HFF-Myc (cell line): ENCODE measurements at regions not wholly inside any gene's neighbourhood (a gene's known extent, or its start where the extent isn't known, plus 50 kb on each side); places are given as distances from the start of the nearest gene placed in this dataset.

Experiments used
- DNase-seq: peaks from one replicate; pipeline ENCODE4 v3.0.0-alpha.2; 2011; ENCODE audit warnings: low read depth; ENCODE audit errors: extremely low read depth
- H3K4me3 ChIP-seq: replicated peaks from 2 replicates; pipeline ENCODE4 v1.5.1; 2011; ENCODE audit warnings: low read depth, mild to moderate bottlenecking, control low read depth, low read length
- TF ChIP-seq, protein P1 (sequence below): IDR thresholded peaks from 2 replicates; pipeline ENCODE4 v1.5.1; 2012; ENCODE audit warnings: mild to moderate bottlenecking, low read depth, low read length, control low read depth; ENCODE audit errors: missing control alignments

DNA sequence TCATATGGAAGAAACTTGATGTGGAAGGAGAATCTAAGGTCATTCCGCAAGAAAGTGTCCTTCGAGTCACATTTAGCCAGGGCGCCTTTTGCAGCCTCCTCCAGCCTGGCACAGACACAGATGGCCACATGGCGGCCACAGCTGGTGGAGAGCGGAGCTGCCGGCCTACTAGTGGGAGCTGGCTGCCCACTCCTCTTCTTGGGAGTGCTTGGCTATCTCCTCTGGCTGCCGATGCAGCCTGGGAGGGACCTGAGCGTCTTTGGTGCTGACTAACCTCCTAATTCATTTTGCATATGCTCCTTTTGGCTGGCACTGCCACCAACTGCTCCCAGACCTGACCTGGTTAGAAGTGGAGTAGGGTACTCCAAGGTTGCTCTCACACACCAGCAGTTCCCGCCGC lies 199.3 kb upstream of the MYT1L start:
- TF ChIP-seq, protein P1, sequence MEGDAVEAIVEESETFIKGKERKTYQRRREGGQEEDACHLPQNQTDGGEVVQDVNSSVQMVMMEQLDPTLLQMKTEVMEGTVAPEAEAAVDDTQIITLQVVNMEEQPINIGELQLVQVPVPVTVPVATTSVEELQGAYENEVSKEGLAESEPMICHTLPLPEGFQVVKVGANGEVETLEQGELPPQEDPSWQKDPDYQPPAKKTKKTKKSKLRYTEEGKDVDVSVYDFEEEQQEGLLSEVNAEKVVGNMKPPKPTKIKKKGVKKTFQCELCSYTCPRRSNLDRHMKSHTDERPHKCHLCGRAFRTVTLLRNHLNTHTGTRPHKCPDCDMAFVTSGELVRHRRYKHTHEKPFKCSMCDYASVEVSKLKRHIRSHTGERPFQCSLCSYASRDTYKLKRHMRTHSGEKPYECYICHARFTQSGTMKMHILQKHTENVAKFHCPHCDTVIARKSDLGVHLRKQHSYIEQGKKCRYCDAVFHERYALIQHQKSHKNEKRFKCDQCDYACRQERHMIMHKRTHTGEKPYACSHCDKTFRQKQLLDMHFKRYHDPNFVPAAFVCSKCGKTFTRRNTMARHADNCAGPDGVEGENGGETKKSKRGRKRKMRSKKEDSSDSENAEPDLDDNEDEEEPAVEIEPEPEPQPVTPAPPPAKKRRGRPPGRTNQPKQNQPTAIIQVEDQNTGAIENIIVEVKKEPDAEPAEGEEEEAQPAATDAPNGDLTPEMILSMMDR: no peak
- DNase-seq: no peak
- no peak overlapping the region for H3K4me3 ChIP-seq

DNA sequence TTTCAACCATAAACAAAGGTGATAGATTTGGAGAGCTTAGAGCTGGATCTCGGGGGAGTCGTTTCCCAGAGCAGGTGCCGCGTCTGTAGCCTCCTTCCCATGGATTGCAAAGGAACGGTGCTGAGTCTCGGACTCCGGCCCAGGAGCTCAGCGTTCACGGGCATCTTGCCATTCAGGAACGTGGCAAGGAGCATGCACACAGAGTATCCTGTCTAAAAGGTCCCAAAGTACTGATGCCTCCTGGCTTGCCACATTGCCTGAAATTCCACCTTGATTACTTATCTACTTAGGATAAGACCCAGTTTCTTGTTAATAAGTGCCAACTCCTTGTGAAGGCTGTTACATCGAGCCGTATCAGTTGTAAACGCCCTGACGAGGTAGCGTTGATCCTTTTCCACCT lies 197.8 kb upstream of the MYT1L start:
- TF ChIP-seq, protein P1: no peak
- H3K4me3 ChIP-seq: no peak overlapping the region
- no peak for DNase-seq

DNA sequence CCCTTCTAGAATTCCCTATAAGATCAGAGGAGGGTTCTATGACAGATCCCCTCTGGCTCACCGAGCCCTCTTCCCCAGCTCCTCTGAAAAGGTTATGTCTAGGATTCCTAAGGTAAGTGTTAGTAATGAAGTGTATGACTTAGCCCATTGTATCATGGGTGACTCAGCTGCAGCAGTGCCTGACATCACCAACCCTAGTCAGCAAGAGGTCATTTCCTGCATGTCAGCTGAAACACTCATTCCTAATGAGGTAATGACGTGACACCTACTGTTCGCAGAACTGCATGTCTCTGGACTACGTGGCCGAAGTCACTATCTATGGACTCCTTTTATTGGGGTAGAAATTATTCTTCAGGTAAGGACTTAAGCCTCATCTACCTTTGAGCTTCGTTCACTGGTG lies 196.1 kb upstream of the MYT1L start:
- H3K4me3 ChIP-seq: no peak overlapping the region
- no peak for DNase-seq
- TF ChIP-seq, protein P1: no peak

DNA sequence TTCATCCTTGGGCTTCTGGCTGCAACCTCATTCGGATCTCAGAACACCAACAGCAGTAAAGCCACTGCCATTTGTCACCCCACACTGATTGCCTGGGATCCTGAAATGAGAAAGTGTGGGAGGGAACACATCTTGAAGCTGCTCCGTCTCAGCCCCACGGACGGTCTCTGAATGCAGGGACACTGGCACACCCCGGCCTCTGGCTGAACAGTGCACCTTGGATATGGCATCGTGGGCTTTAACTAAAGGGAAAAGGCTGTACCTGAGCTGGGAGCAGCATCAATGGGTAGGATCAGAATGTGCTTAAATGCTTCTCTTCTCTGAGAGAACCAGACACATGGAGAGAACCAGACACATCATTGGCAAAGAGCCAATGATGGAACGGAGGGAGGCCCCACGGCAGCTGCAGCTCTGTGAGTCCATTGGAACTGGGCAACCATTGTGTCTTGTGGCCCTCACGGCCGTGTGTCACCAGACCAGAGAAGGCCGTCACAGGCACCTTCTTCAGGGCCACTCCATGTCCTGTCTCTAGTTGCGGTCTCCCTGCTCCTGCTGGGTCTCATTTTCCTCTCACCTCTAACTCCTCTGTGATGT lies 193.4 kb upstream of the MYT1L start:
- no peak for DNase-seq
- TF ChIP-seq, protein P1: no peak

DNA sequence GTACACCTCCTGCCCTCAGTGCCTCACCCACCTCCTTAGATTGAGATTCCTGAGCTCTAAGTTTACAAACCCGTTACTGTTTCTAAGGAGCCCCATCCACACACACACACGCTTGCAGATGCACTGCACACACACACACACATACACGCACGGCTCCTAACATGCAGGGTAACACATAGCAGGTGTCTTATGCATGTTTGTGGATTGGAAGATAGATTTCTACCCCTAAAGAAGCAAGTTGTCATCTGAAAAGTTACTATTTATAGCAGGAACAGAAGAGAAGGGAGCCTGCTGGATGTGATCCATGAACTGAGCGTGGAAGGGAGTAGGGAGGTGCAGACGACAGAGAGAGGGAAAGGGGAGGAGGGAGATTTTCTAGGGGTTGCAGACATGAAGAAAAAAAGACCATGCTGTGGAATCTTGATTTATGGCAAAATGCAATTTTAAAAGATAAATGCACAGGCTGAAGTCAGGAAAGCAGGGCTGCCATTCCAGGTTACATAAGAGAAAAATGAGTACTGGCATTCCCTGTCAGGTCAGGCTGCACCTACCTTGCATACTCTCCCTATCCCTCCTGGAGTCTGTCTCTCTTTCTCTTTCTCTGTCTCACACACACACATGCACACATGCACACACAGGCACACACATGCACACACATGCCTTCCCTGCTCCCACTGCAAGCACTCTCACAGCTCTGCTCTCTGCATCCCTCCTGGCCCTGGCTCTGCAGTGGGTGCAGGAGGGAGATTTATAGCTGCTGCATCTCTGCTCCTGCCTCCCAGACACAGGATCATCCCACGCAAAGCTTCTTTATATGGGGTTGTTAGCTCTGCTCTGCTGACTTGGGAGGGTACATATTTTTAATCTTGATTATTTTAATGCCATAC lies 192.6 kb upstream of the MYT1L start:
- no peak for DNase-seq
- TF ChIP-seq, protein P1: no peak

More for the DNA sequence above, 193.4 kb upstream of the MYT1L start:
- H3K4me3 ChIP-seq: no peak overlapping the region

DNA sequence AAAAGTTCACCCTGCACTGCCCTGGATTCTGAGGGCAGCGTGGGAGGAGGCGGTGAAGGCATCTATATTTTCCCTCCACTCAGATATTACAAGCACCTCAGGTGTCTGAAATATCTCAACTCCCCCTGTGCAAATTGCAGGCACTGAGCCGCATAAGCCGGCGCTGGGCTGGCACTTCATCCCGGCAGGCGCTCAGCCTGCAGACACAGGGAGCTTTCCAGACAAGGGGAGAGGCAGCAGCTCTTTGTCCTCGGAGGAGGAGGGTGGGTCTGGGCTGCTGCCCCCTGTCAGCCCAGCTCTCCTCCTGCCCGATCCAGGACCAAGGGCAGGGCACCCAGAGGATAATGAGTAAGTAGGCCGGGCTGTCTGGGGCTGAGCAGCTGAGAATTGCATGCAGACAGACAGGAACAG lies 189.3 kb upstream of the MYT1L start:
- no peak for DNase-seq
- no peak overlapping the region for H3K4me3 ChIP-seq
- TF ChIP-seq, protein P1: no peak

More for the DNA sequence above, 192.6 kb upstream of the MYT1L start:
- no peak overlapping the region for H3K4me3 ChIP-seq
